ENCODE measurements at regions not wholly inside any gene's neighbourhood (a gene's known extent, or its start where the extent isn't known, plus 50 kb on each side); places are given as distances from the start of the nearest gene placed in this dataset.

DNA sequence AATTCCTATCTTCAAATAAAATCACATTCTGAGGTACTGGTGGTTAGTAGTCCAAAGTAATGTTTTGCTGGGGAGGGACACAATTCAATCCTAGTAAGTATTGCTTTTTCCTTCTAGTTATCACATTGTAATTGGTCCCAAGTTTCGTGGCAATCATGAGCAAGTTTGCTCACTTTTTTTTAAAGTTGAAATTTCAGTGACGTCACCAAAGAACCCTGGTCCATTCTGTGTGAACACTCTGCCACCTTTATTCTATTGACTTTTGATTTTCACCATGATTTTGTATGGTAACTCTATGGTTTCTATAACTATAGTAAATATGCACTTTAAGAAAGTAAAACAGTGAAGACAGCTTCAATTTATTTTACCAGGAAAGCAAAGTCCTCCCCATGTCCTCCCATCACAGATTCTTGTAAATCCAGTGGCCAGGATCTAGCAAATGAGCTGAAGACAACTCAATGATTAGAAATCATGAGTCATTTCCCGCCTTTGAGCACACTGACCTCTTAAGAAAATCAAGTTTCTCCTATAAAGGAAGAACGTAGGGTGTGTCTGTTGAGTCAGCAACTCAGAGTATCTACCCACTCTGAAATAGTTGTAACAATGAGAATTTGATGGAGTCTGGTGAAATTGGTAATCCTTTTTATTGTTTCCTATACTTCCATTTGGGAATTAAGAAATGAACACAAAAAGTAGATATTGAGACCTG lies 1306.6 kb upstream of the PABPC4L start:
- Histone ChIP-seq H3K79me2 (no peaks in the 10 kb centered on the region), H3K4me1 (ENCODE audit: insufficient read depth) (no peaks in the 10 kb centered on the region), H3K4me2 (no peak overlapping the region), H4K20me1 (ENCODE audit: insufficient read depth, poor library complexity, severe bottlenecking) (no peaks in the 10 kb centered on the region), H3K36me3 (replicated peaks; ENCODE audit: insufficient read depth, low read depth) (no peaks in the 10 kb centered on the region), H3K4me3 (no peak overlapping the region), H3K9me3 (ENCODE audit: low read depth) (no peaks in the 10 kb centered on the region), H3K27ac (no peak overlapping the region), H3K27me3 (no peaks in the 10 kb centered on the region), H2AFZ (no peak overlapping the region), H3K9me2 (replicated peaks; ENCODE audit: insufficient read depth) (no peaks in the 10 kb centered on the region)
- DNase-seq (ENCODE audit: low spot score), result no peak
- TF ChIP-seq, protein P1, sequence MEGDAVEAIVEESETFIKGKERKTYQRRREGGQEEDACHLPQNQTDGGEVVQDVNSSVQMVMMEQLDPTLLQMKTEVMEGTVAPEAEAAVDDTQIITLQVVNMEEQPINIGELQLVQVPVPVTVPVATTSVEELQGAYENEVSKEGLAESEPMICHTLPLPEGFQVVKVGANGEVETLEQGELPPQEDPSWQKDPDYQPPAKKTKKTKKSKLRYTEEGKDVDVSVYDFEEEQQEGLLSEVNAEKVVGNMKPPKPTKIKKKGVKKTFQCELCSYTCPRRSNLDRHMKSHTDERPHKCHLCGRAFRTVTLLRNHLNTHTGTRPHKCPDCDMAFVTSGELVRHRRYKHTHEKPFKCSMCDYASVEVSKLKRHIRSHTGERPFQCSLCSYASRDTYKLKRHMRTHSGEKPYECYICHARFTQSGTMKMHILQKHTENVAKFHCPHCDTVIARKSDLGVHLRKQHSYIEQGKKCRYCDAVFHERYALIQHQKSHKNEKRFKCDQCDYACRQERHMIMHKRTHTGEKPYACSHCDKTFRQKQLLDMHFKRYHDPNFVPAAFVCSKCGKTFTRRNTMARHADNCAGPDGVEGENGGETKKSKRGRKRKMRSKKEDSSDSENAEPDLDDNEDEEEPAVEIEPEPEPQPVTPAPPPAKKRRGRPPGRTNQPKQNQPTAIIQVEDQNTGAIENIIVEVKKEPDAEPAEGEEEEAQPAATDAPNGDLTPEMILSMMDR (IDR thresholded peaks at IDR 0.05; ENCODE audit: poor library complexity), result no peak
- no peak for TF ChIP-seq EZH2 (IDR thresholded peaks at IDR 0.05; ENCODE audit: borderline replicate concordance)
- no peak for TF ChIP-seq EZH2phosphoT487 (IDR thresholded peaks at IDR 0.05; ENCODE audit: low read depth, severe bottlenecking, unreplicated experiment)
- WGBS (ENCODE audit: low lambda C conversion rate, missing lambda C conversion rate), result 84% methylated on average over 4 of the region's 4 CpGs

DNA sequence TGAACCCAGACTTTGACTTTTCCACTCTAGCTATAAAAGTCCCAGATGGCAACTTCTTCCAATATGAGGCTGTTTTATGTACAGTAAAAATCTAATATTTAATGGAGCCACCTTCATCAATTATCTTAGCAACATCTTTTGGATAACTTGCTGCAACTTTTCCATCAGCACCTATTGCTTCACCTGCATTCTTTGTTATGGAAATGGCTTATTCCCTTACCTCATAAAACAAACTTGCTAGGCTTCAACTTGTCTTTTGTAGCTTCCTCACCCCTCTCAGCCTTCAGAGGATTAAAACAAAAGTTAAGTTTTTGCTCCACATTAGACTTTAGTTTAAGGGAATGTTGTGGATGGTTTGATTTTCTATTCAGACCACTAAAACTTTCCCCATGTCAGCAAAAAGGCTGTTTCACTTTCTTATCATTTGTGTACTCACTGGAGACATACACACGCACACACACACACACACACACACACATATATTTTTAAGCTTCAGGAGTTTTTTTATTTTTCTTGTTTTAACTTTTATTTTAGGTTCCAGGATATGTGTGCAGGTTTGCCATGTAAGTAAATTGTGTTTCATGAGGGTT lies 1296.1 kb upstream of the PABPC4L start:
- Histone ChIP-seq H3K4me1 (ENCODE audit: insufficient read depth) (no peaks in the 10 kb centered on the region), H3K4me3 (no peak overlapping the region), H3K79me2 (no peaks in the 10 kb centered on the region), H3K9me2 (replicated peaks; ENCODE audit: insufficient read depth) (no peaks in the 10 kb centered on the region), H3K9me3 (ENCODE audit: low read depth) (no peaks in the 10 kb centered on the region), H3K4me2 (no peak overlapping the region), H3K36me3 (replicated peaks; ENCODE audit: insufficient read depth, low read depth) (no peaks in the 10 kb centered on the region), H3K27me3 (no peaks in the 10 kb centered on the region), H3K27ac (no peak overlapping the region), H2AFZ (no peak overlapping the region), H4K20me1 (ENCODE audit: insufficient read depth, poor library complexity, severe bottlenecking) (no peaks in the 10 kb centered on the region)
- TF ChIP-seq EZH2phosphoT487 (IDR thresholded peaks at IDR 0.05; ENCODE audit: low read depth, severe bottlenecking, unreplicated experiment), result no peak
- no peak for TF ChIP-seq EZH2 (IDR thresholded peaks at IDR 0.05; ENCODE audit: borderline replicate concordance)
- TF ChIP-seq, protein P1 (IDR thresholded peaks at IDR 0.05; ENCODE audit: poor library complexity), result no peak
- 65% methylated on average over 1 of the region's 1 CpG for whole genome bisulfite sequencing (ENCODE audit: low lambda C conversion rate, missing lambda C conversion rate)
- no peak for DNase-seq (ENCODE audit: low spot score)

DNA sequence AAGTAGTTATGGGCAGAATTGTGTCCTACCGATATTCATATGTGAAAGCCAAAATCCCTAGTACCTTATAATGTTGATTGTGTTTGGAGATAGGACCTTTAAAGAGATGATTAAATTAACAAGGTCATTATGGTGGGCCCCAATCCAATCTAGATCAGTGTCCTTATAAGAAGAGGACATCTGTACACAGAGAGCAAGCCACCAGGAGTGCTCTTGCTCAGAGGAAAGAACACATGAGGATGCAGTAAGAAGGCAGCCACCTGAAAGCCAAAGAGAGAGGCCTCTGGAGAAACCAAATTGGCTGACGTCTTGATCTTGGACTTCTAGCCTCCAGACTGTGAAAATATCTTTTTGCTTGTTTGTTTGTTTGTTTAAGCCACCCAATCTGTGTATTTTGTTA lies 1290.8 kb upstream of the PABPC4L start:
- Histone ChIP-seq H2AFZ (no peak overlapping the region), H3K4me1 (ENCODE audit: insufficient read depth) (no peaks in the 10 kb centered on the region), H3K27me3 (no peaks in the 10 kb centered on the region), H3K27ac (no peak overlapping the region), H3K36me3 (replicated peaks; ENCODE audit: insufficient read depth, low read depth) (no peaks in the 10 kb centered on the region), H3K9me3 (ENCODE audit: low read depth) (no peaks in the 10 kb centered on the region), H3K4me2 (no peak overlapping the region), H3K9me2 (replicated peaks; ENCODE audit: insufficient read depth) (no peaks in the 10 kb centered on the region), H3K79me2 (no peaks in the 10 kb centered on the region), H4K20me1 (ENCODE audit: insufficient read depth, poor library complexity, severe bottlenecking) (no peaks in the 10 kb centered on the region), H3K4me3 (no peak overlapping the region)
- no peak for TF ChIP-seq EZH2phosphoT487 (IDR thresholded peaks at IDR 0.05; ENCODE audit: low read depth, severe bottlenecking, unreplicated experiment)
- no peak for TF ChIP-seq EZH2 (IDR thresholded peaks at IDR 0.05; ENCODE audit: borderline replicate concordance)
- TF ChIP-seq, protein P1 (IDR thresholded peaks at IDR 0.05; ENCODE audit: poor library complexity), result no peak
- 83% methylated on average over 2 of the region's 2 CpGs for WGBS (ENCODE audit: low lambda C conversion rate, missing lambda C conversion rate)
- DNase-seq (ENCODE audit: low spot score), result no peak
